Dermis microvascular lymphatic vessel endothelial cell (primary cell): ENCODE measurements at regions not wholly inside any gene's neighbourhood (a gene's known extent, or its start where the extent isn't known, plus 50 kb on each side); places are given as distances from the start of the nearest gene placed in this dataset.

ENCODE experiments used
- DNase-seq, 2 donors: peaks; one replicate each; pipeline versions ENCODE4 v3.0.0 to v3.0.0-alpha.2; 2010; ENCODE audit warnings: low read depth in 2 of 2

DNA sequence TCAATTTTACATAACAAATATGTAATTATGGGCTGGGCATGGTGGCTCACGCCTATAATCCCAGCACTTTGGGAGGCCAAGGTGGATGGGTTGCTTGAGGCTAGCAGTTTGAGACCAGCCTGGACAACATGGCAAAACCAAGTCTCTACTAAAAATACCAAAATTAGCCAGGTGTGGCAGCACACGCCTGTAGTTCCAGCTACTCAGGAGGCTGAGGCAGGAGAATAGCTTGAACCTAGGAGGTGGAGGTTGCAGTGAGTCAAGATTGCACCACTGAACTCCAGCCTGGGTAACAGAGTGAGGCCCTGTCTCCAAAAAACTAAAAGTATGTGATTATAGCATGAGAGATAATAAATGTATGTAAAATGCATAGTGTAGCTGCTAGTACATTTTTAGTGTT, 229.0 kb downstream of the PPARGC1A start:
- no peak for DNase-seq

DNA sequence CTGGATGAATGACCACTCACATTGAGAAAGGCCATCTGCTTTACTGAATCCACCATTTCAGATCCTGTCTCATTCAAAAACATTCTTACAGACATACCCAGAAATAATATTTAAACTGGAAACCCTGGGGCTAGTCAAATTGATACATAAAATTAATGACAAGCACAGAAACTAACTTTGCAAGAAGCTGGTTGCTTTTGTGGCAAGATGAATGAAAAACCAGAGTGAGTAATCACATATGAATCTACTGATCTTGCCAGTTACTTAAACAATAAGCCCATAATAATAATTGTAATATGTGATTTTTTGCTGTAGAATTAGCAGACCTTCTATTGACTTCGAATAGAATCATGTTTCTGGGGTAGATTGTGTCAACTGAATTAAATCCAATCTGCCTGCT, 235.1 kb downstream of the PPARGC1A start:
- no peak for DNase-seq

GRCh38 chr4:23648854-23649596, 240.8 kb downstream of the PPARGC1A start:
- DNase-seq = no peak

DNA sequence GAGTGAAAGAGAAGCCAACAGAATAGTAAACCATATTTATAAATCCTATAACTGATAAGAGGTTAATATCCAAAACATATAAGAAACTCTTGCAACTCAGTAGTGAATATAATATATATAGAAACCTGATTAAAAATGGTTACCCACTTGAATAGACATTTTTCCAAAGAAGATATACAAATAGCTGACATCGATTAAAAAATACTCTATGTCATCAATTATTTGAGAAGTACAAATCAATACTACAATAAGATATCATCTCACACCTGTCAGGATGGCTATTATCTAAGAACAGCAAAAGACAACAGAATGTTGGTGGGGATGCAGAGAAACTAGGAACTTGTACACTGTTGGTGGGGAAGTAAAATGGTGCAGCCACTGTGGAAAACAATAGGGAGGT, 254.4 kb downstream of the PPARGC1A start:
- no peak for DNase-seq

- no peak for DNase-seq
Observed at GRCh38 chr4:23631255-23631950, 258.4 kb downstream of the PPARGC1A start.

- DNase-seq = no peak
Observed at GRCh38 chr4:23630110-23630509, 259.7 kb downstream of the PPARGC1A start.

DNA sequence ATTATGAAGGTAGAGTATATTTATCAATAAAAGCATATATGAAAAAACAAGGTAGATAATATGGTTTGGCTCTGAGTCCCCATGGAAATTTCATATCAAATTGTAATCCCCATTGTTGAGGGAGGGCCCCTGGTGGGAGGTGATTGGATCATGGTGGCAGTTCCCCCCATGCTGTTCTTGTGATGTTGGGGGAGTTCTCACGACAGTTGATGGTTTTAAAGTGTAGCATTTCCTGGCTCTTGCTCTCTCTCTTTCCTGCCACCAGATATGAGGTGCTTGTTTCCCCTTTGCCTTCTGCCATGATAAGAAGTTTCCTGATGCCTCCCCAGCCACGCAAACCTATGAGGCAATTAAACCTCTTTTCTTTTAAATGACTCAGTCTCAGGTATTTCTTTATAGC, 260.4 kb downstream of the PPARGC1A start:
- no peak for DNase-seq

DNA sequence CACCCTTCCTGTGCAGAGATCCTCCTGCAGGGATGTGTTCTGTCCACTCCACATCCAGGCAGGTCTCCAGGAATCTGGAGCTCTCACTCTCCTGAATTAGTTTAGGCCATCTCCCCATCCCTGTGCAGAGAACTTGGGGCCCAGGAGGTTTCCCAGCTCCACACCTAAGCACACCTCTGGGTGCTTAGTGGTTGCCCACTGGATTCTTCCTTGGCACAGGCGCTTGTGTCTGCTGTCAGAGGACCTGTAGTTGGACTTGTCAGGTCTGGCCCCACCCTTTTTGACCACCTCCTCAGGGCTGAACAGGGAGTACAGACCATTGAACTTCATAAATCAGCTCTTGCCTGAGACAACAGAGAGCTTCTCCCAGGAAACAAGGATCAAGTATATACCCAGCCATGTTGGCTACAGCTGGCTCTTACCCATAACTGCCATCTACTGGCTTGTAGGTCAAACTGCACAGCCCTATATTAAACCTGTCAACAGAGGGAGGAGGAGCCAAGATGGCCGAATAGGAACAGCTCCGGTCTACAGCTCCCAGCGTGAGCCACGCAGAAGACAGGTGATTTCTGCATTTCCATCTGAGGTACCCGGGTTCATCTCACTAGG, 275.5 kb downstream of the PPARGC1A start:
- no peak for DNase-seq

DNA sequence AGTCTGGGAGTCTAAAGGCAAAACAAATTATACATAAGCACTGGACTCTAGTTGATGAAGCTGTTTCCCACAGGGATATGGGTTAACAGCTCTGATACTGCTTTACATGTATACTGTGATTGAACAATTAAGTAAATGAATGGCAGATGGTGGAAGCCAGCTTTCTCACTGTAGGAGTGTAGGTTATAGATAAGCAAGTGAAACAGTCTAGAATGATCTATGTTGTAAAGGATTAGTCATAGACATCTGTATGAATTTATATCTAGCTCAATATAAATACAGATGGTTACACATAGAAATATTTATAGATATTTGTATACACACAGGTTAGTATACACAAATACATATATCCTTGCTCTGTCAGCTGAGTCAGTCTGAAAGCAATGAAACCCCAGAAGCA, 276.1 kb downstream of the PPARGC1A start:
- DNase-seq = no peak

GRCh38 chr4:23602720-23603119, 287.1 kb downstream of the PPARGC1A start:
- no peak for DNase-seq

GRCh38 chr4:23594125-23594524, 295.7 kb downstream of the PPARGC1A start:
- no peak for DNase-seq

- no peak for DNase-seq
Observed at GRCh38 chr4:23590431-23590830, 299.4 kb downstream of the PPARGC1A start.

DNA sequence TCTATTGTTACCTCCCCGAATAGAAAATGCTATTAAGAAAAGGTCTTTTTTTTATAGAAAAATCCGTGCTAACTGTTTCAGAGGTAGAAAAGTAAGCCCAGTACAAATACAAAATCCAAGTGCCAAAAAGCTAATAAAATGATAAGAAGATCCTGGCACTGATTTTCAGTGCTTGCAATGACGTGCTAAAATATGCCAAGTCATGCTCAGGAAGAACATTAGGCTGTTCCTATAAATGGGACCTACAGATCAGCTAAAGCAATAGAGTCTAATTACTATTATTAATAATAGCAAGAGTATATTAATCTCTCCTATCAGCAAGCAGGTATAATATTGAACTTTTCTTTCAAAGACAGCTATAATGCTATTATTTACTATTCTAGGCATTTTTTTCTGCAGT, 305.8 kb downstream of the PPARGC1A start:
- DNase-seq = no peak

- no peak for DNase-seq
Observed at GRCh38 chr4:23582671-23583070, 307.2 kb downstream of the PPARGC1A start.

DNA sequence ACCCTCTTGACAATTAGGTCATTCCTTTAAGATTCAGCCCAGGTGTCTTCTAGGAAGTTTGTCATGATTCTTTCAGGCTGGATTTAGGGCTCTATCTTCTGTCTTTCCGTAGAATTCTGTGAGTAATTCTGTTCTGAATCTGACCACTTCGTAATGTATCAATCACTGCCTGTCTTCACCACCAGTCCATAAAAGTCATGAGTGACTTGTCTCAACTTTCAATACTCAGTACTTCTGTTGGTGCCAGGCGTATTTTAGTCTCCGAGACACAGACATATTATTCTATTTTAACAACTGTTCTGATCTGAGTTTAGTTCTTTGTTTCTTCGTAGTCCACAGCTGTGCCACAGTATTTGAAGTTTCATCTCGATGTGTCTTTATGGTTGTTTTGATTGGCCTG, 310.7 kb downstream of the PPARGC1A start:
- no peak for DNase-seq

GRCh38 chr4:23577398-23577797, 312.4 kb downstream of the PPARGC1A start:
- DNase-seq = no peak

DNA sequence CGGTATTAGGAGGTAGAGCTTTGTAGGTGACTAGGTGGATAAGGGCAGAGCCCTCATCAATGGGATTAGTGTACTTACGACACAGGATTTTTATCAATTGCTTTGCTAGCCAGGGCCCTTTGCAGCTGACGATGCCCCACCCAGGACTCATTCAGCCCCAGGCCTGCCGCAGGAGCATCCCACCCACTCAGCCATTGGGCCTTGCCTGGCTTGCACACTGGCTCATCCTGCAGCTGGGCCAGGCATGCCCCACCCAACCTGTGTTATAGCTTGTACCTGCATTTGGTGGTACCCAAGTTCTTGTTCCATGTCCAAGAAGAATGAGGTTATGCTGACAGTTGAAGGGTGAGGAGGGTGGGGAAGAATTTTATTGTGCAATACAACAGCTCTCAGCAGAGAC, 317.5 kb downstream of the PPARGC1A start:
- no peak for DNase-seq

DNA sequence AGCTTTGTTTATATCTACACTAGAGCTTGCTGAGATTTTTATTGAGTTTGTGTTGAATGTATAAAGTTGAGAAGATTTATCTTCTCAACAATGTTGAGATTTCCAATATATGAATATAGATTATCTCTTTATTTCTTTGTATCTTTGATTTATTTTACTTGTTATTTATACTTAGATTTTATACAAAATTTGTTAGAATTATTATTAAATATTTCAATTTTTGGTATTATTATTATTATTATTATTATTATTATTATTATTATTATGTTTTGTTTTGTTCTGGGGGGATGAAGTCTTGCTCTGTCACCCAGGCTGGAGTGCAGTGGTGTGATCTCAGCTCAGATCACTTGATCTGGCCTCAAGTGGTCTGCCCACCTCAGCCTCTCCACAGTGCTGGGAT, 322.5 kb downstream of the PPARGC1A start:
- no peak for DNase-seq

DNA sequence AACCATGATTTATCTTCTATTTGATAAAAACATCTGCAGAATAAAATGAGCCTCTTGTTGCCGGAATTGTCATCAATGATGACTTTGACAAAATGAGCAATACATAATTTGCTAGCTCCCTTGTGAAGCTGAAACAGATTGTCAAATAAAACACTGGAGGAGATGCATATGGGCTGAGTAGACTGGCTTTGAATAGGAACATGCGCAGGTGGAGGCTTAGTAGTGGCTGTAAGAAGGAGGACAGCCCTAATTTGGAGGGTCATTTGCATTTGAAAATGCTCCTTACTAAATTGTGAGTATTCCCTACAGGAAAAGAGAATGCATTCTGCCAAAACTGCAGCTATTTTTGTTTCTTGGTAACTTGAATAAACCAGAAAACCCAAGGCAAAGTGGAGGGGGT, 329.1 kb downstream of the PPARGC1A start:
- DNase-seq = no peak

DNA sequence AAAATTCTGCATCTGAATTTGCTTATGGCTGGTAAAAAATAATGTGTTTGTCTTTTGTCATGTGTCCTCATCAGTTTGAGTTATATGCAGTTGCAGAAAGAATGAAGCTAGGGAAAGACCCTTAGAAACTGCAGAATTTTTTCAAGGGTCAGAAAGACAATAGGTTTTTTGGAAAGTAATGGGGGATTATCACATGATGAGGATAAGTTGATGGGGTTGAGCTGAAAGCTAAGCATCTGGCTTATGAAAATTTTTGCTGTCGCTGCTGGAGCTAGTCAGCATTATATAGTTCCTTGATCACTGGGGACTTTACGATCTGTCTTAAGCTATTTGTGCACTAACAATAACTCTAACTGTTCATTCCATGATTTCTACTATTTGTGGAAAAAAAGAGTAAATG, 331.7 kb downstream of the PPARGC1A start:
- DNase-seq = no peak

DNA sequence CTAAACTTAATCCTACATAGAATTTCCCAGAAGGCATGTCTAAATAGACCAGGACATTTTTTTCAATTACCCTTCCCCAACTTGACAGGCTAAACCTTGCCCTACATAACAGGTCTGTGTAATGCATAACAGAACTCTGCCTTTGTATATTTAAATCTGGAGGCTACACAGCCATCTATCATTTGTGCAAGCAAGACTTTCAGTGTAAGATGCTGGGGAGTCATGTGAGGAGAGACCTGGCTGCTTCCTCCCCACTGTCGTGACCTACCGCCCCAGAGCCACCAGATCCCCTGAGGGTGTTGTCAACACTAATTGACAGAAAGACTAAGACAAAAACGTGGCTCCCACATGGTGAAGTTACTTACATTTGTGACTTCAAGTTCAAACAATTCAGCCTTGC, 342.2 kb downstream of the PPARGC1A start:
- no peak for DNase-seq

DNA sequence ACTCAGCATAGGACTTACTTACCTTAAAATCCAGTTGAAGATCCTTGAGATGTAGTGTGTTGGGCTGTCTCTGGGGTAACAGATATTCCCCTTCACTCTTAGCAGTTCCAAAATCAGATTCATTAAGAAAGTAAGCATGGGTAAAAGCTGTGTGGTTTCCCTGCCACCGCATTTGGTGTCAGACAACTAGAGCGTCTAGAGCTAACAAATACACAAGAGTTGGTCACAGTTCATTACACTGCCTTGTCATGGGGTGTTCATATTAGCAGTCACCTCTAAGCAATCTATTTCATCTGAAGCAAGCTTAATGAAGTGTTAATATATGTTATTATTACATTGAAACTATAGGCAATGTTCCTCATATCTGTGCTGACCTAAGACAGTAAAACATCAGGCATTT, 342.8 kb downstream of the PPARGC1A start:
- no peak for DNase-seq

DNA sequence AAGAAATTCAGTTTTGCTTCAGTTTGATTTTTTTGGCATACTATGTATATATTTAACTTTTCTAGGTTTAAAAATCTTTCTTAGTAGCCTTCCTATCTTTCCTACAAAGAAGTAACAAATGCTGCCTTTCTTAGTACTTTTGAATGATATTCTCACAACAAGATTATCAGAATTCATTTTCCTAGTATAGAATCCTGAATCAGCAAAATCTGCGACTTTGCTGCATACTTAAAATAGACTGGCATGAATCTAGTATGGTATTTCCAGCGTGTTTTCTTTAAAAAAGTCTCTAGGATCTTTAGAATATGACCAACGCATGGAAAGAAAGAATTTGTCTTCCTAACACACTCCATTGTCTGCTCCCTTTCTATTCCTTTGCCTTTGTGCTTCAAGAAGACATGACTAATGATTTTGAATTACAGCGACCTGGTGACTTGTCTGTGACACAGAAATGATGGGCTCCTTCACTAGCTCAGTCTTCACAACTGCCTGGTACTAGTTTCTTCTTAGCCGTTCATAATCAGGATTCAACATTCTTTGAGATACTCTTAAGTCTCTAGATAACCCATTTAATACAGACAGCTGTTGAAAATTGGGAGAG, 349.8 kb downstream of the PPARGC1A start:
- DNase-seq = no peak
